ENCODE measurements at regions not wholly inside any gene's neighbourhood (a gene's known extent, or its start where the extent isn't known, plus 50 kb on each side); places are given as distances from the start of the nearest gene placed in this dataset.

DNA sequence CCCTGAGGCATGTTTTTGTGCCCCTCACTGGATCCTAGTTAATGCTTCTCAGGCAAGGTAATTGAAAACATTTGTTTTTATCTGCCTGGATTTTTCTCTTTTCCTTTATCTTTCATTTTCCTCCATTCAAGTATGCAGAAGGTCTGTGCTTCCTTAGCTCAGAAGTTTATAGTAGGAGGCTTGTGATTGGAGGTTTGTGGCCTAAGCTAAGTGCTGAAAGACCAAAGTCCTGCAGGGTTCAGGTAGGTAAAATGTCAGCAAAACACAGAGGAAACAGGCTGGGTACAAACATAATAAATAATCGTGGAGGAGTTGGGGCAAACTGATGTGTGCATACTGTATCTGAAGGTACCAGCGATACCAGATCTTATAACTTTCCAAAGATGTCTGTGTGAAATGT, 230.9 kb upstream of the KLF4 start:
- TF ChIP-seq, protein P1, sequence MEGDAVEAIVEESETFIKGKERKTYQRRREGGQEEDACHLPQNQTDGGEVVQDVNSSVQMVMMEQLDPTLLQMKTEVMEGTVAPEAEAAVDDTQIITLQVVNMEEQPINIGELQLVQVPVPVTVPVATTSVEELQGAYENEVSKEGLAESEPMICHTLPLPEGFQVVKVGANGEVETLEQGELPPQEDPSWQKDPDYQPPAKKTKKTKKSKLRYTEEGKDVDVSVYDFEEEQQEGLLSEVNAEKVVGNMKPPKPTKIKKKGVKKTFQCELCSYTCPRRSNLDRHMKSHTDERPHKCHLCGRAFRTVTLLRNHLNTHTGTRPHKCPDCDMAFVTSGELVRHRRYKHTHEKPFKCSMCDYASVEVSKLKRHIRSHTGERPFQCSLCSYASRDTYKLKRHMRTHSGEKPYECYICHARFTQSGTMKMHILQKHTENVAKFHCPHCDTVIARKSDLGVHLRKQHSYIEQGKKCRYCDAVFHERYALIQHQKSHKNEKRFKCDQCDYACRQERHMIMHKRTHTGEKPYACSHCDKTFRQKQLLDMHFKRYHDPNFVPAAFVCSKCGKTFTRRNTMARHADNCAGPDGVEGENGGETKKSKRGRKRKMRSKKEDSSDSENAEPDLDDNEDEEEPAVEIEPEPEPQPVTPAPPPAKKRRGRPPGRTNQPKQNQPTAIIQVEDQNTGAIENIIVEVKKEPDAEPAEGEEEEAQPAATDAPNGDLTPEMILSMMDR (IDR thresholded peaks at IDR 0.05; ENCODE audit: extremely low read depth in 1 of 2, insufficient read depth in 1 of 2, low read depth in 1 of 2, low read length in 2 of 2), result no peak
- TF ChIP-seq POLR2A (IDR thresholded peaks at IDR 0.05; ENCODE audit: low read depth, low read length) (no peak), POLR2AphosphoS5 (IDR thresholded peaks at IDR 0.05; ENCODE audit: insufficient read depth, low read depth, low read length) (no peak), EZH2 (IDR thresholded peaks at IDR 0.05; ENCODE audit: borderline replicate concordance, low read depth, low read length, severe bottlenecking) (no peak), MYC (IDR thresholded peaks at IDR 0.05; ENCODE audit: low read depth, low read length) (no peak)
- TF ChIP-seq, protein P2, sequence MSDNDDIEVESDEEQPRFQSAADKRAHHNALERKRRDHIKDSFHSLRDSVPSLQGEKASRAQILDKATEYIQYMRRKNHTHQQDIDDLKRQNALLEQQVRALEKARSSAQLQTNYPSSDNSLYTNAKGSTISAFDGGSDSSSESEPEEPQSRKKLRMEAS (IDR thresholded peaks at IDR 0.05; ENCODE audit: insufficient read depth, insufficient read length), result no peak

Measured in endothelial cell of umbilical vein (primary cell).